K562 (cell line): ENCODE measurements at regions not wholly inside any gene's neighbourhood (a gene's known extent, or its start where the extent isn't known, plus 50 kb on each side); places are given as distances from the start of the nearest gene placed in this dataset.

Source experiments
- CBFA2T2 ChIP-seq: fragments of 450-650 bp; conservative IDR thresholded peaks from 2 replicates; pipeline ENCODE4 v1.6.1; 2017; ENCODE audit warnings: mild to moderate bottlenecking
- DPF2 ChIP-seq: fragments of 450-650 bp; IDR thresholded peaks from 2 replicates; pipeline ENCODE4 v1.6.1; 2016
- ESRRA ChIP-seq: fragments of 450-650 bp; IDR thresholded peaks from 2 replicates; pipeline ENCODE4 v1.6.1; 2014; ENCODE audit warnings: low read depth, mild to moderate bottlenecking, moderate library complexity, borderline replicate concordance
- HMGXB4 ChIP-seq: sonication (generic); formaldehyde crosslinking; IDR thresholded peaks from 2 replicates; pipeline ENCODE4 v1.8.1; 2023; ENCODE audit warnings: mild to moderate bottlenecking, missing genetic modification reagents
- MECOM ChIP-seq: fragments of 250-450 bp; sonication (Bioruptor Pico); IDR thresholded peaks from 2 replicates; pipeline ENCODE4 v1.8.0; 2022; ENCODE audit warnings: inconsistent platforms
- NCOR1 ChIP-seq: fragments of 450-650 bp; IDR thresholded peaks from 2 replicates; pipeline ENCODE4 v1.6.1; 2016; ENCODE audit warnings: mild to moderate bottlenecking, moderate library complexity
- SMARCA4 ChIP-seq: fragments of 450-650 bp; IDR thresholded peaks from 2 replicates; pipeline ENCODE4 v1.6.1; 2016
- THAP12 ChIP-seq: fragments of 250-450 bp; sonication (Bioruptor Pico); IDR thresholded peaks from 2 replicates; pipeline ENCODE4 v1.9.0; 2021; ENCODE audit warnings: mild to moderate bottlenecking, inconsistent platforms
- TOE1 ChIP-seq, 2 experiments: fragments of 450-650 bp in 1 of 2; sonication (generic) in 1 of 2; formaldehyde crosslinking in 1 of 2; IDR thresholded peaks; 2 replicates each; pipeline versions ENCODE4 v1.7.1 to v1.8.0; 2016 to 2022; ENCODE audit warnings: borderline replicate concordance in 2 of 2, mild to moderate bottlenecking in 2 of 2, antibody characterized with exemption in 1 of 2, inconsistent platforms in 1 of 2, low read depth in 1 of 2, missing genetic modification reagents in 1 of 2, moderate library complexity in 1 of 2
- ZMIZ1 ChIP-seq, 2 experiments: fragments of 150-350 bp in 1 of 2; IDR thresholded peaks; 2 replicates each; pipeline ENCODE4 v1.6.1; 2012 to 2016; ENCODE audit warnings: low read depth in 2 of 2, low read length in 2 of 2, mild to moderate bottlenecking in 1 of 2, moderate library complexity in 1 of 2
- ZNF224 ChIP-seq: sonication (generic); formaldehyde crosslinking; IDR thresholded peaks from 2 replicates; pipeline ENCODE4 v1.8.0; 2022; ENCODE audit warnings: mild to moderate bottlenecking, missing genetic modification reagents
- ZNF77 ChIP-seq: fragments of 250-450 bp; sonication (Bioruptor Pico); IDR thresholded peaks from 2 replicates; pipeline ENCODE4 v1.5.0; 2020
- TF ChIP-seq, protein P1 (sequence below): fragments of 450-650 bp; IDR thresholded peaks from 2 replicates; pipeline ENCODE4 v1.6.1; 2016; ENCODE audit warnings: low read depth

GRCh38 chr10:80772596-80772995 is 234.9 kb downstream of the SH2D4B start (continued):
- TF ChIP-seq THAP12 (CRISPR knock-in tag) (no peak), MECOM (CRISPR knock-in tag) (0 out of 2 replicates have a peak, but pooled peaks have one; percentile 15), SMARCA4 (peak; percentile 73), CBFA2T2 (peak; percentile 59), DPF2 (peak; percentile 7; the same call in 1 of the 2 replicates), ZMIZ1 (IDR thresholded peaks at IDR 0.05; ENCODE audit: low read depth in 2 of 2, low read length in 2 of 2) (0 out of 4 replicates have a peak, but pooled peaks of 1 of the 2 experiments have one; percentile 46), ZNF224 (CRISPR knock-in tag) (no peak), HMGXB4 (CRISPR knock-in tag) (no peak), ESRRA (peak; percentile 32; the same call in 1 of the 2 replicates), NCOR1 (peak; percentile 58), ZNF77 (CRISPR knock-in tag) (no peak), TOE1 (IDR thresholded peaks at IDR 0.05; ENCODE audit: borderline replicate concordance) (no peak), TOE1 (CRISPR knock-in tag; IDR thresholded peaks at IDR 0.05; ENCODE audit: borderline replicate concordance, low read depth) (no peak)
- TF ChIP-seq, protein P1, sequence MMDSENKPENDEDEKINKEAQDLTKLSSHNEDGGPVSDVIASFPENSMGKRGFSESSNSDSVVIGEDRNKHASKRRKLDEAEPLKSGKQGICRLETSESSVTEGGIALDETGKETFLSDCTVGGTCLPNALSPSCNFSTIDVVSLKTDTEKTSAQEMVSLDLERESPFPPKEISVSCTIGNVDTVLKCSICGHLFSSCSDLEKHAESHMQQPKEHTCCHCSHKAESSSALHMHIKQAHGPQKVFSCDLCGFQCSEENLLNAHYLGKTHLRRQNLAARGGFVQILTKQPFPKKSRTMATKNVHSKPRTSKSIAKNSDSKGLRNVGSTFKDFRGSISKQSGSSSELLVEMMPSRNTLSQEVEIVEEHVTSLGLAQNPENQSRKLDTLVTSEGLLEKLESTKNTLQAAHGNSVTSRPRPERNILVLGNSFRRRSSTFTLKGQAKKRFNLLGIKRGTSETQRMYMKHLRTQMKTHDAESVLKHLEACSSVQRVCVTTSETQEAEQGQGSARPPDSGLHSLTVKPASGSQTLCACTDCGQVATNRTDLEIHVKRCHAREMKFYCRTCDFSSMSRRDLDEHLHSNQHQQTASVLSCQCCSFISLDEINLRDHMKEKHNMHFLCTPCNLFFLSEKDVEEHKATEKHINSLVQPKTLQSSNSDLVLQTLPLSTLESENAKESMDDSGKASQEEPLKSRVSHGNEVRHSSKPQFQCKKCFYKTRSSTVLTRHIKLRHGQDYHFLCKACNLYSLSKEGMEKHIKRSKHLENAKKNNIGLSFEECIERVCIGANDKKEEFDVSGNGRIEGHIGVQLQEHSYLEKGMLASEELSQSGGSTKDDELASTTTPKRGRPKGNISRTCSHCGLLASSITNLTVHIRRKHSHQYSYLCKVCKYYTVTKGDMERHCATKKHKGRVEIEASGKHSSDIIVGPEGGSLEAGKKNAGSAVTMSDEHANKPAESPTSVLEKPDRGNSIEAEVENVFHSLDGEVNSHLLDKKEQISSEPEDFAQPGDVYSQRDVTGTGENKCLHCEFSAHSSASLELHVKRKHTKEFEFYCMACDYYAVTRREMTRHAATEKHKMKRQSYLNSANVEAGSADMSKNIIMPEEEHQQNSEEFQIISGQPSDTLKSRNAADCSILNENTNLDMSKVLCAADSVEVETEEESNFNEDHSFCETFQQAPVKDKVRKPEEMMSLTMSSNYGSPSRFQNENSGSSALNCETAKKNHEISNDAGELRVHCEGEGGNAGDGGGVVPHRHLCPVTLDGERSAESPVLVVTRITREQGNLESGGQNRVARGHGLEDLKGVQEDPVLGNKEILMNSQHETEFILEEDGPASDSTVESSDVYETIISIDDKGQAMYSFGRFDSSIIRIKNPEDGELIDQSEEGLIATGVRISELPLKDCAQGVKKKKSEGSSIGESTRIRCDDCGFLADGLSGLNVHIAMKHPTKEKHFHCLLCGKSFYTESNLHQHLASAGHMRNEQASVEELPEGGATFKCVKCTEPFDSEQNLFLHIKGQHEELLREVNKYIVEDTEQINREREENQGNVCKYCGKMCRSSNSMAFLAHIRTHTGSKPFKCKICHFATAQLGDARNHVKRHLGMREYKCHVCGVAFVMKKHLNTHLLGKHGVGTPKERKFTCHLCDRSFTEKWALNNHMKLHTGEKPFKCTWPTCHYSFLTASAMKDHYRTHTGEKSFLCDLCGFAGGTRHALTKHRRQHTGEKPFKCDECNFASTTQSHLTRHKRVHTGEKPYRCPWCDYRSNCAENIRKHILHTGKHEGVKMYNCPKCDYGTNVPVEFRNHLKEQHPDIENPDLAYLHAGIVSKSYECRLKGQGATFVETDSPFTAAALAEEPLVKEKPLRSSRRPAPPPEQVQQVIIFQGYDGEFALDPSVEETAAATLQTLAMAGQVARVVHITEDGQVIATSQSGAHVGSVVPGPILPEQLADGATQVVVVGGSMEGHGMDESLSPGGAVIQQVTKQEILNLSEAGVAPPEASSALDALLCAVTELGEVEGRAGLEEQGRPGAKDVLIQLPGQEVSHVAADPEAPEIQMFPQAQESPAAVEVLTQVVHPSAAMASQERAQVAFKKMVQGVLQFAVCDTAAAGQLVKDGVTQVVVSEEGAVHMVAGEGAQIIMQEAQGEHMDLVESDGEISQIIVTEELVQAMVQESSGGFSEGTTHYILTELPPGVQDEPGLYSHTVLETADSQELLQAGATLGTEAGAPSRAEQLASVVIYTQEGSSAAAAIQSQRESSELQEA, result no peak
